ENCODE measurements at regions not wholly inside any gene's neighbourhood (a gene's known extent, or its start where the extent isn't known, plus 50 kb on each side); places are given as distances from the start of the nearest gene placed in this dataset.

GRCh38 chr13:107322228-107322627 is 754.3 kb upstream of the ARGLU1 start:
- ATAC-seq (no peak), DNase-seq (ENCODE audit: low read depth, low spot score) (no peak)
- H3K4me3 ChIP-seq (replicated peaks in 1 of 2; ENCODE audit: low read depth in 1 of 2, low read length in 2 of 2) = no peak overlapping the region
- H3K4me2 ChIP-seq (ENCODE audit: low read length) = no peak overlapping the region
- CTCF ChIA-PET = no interaction called here
- H4K20me1 ChIP-seq (ENCODE audit: insufficient read depth) = no peaks in the 10 kb centered on the region
- no peak overlapping the region for H3K27ac ChIP-seq (ENCODE audit: low read depth, low read length)
- no peaks in the 10 kb centered on the region for H3K4me1 ChIP-seq (ENCODE audit: control insufficient read depth in 1 of 2, insufficient read depth in 2 of 2, low read length in 2 of 2)
- POLR2A ChIA-PET = no interaction called here
- BruUV-seq (replicated peaks) = no TSS peak
- no peaks in the 10 kb centered on the region for H3K79me2 ChIP-seq (ENCODE audit: insufficient read depth, low read length)
- no peak overlapping the region for H3K9ac ChIP-seq (ENCODE audit: low read length)
- RAD21 ChIA-PET (ENCODE audit: low non-redundant PET in 1 of 2, low total read pairs in 2 of 2, uncharacterized antibody in 2 of 2, unreplicated experiment in 2 of 2) = no interaction called here
- H3K27me3 ChIP-seq (ENCODE audit: insufficient read depth, low read length) = no peaks in the 10 kb centered on the region
- intact Hi-C loops (cut with micrococcal nuclease) = no loop called here
- H3K36me3 ChIP-seq (ENCODE audit: control insufficient read depth in 1 of 2, insufficient read depth in 2 of 2, low read length in 2 of 2) = no peaks in the 10 kb centered on the region
- H3K9me2 ChIP-seq (ENCODE audit: insufficient read depth) = no peaks in the 10 kb centered on the region
- no peak overlapping the region for H2AFZ ChIP-seq (ENCODE audit: low read depth, low read length, poor library complexity, severe bottlenecking)
- no peak for TF ChIP-seq ATF3 (IDR thresholded peaks at IDR 0.05)
- no peak for TF ChIP-seq EZH2 (IDR thresholded peaks at IDR 0.05)
- no peak for TF ChIP-seq ZBTB33 (IDR thresholded peaks at IDR 0.05; ENCODE audit: extremely low read depth, insufficient replicate concordance, low read length)
- no peak for TF ChIP-seq JUND (IDR thresholded peaks at IDR 0.05)
- TF ChIP-seq REST (IDR thresholded peaks at IDR 0.05; ENCODE audit: low read depth) = no peak
- TF ChIP-seq YY1 (IDR thresholded peaks at IDR 0.05; ENCODE audit: extremely low read depth, insufficient replicate concordance, low read depth, low read length) = no peak
- TF ChIP-seq RAD21 (IDR thresholded peaks at IDR 0.05; ENCODE audit: low read depth) = no peak
- TF ChIP-seq CTCF (IDR thresholded peaks at IDR 0.05 in 2 of 3, conservative IDR thresholded peaks at IDR 0.05 in 1 of 3; ENCODE audit: borderline replicate concordance in 1 of 3, insufficient read depth in 1 of 3, low read depth in 2 of 3, low read length in 2 of 3) = no peak
- no peak for TF ChIP-seq TCF7L2 (IDR thresholded peaks at IDR 0.05; ENCODE audit: borderline replicate concordance, extremely low read depth, insufficient read depth, insufficient read length)
- no peak for TF ChIP-seq ZFX (IDR thresholded peaks at IDR 0.05)
- no peak for TF ChIP-seq POLR2AphosphoS5 (IDR thresholded peaks at IDR 0.05; ENCODE audit: low read depth, low read length)
- TF ChIP-seq EZH2phosphoT487 (IDR thresholded peaks at IDR 0.05; ENCODE audit: borderline replicate concordance) = no peak
- no peak for TF ChIP-seq CEBPB (IDR thresholded peaks at IDR 0.05; ENCODE audit: low read depth)
- TF ChIP-seq ELF1 (IDR thresholded peaks at IDR 0.05; ENCODE audit: borderline replicate concordance, low read depth) = no peak
- H3K9me3 ChIP-seq (ENCODE audit: control insufficient read depth in 1 of 2, insufficient read depth in 1 of 2, low read depth in 1 of 2, low read length in 2 of 2) = peaks cover 0 to 9% of the 10 kb centered on the region in 2 experiments; a peak in 2 of 4 replicates
